Loucy (cell line): ENCODE measurements at regions not wholly inside any gene's neighbourhood (a gene's known extent, or its start where the extent isn't known, plus 50 kb on each side); places are given as distances from the start of the nearest gene placed in this dataset.

Source experiments
- H2AFZ ChIP-seq: fragments of 200-600 bp; sonication (generic); 2 replicates; pipeline ENCODE4 v1.6.0; 2016; ENCODE audit warnings: antibody characterized with exemption, mild to moderate bottlenecking, low read length, moderate library complexity
- H3F3A ChIP-seq: fragments of 200-600 bp; 2 replicates; pipeline ENCODE4 v1.6.0; 2016; ENCODE audit warnings: antibody characterized with exemption, low read depth, mild to moderate bottlenecking
- H3K27me3 ChIP-seq: fragments of 200-600 bp; sonication (generic); 2 replicates; pipeline ENCODE4 v1.6.1; 2014; ENCODE audit warnings: low read length, mild to moderate bottlenecking; ENCODE audit not compliant: insufficient read depth, poor library complexity, severe bottlenecking
- H3K36me3 ChIP-seq: fragments of 200-600 bp; sonication (generic); 2 replicates; pipeline ENCODE4 v1.6.1; 2016; ENCODE audit warnings: low read length; ENCODE audit not compliant: insufficient read depth
- H3K4me1 ChIP-seq: fragments of 200-600 bp; sonication (generic); 2 replicates; pipeline ENCODE4 v1.5.1; 2014; ENCODE audit warnings: low read length, mild to moderate bottlenecking; ENCODE audit not compliant: insufficient read depth, poor library complexity, severe bottlenecking
- H3K4me2 ChIP-seq: fragments of 200-600 bp; sonication (generic); 2 replicates; pipeline ENCODE4 v1.6.0; 2014; ENCODE audit warnings: antibody characterized with exemption, low read length, low read depth, mild to moderate bottlenecking; ENCODE audit not compliant: poor library complexity, severe bottlenecking
- H3K4me3 ChIP-seq: fragments of 200-600 bp; sonication (generic); 2 replicates; pipeline ENCODE4 v1.5.1; 2014; ENCODE audit warnings: low read length, mild to moderate bottlenecking, mixed read lengths; ENCODE audit not compliant: poor library complexity, severe bottlenecking
- H3K79me2 ChIP-seq: fragments of 200-600 bp; sonication (generic); 2 replicates; pipeline ENCODE4 v1.6.1; 2014; ENCODE audit warnings: low read length; ENCODE audit not compliant: insufficient read depth
- H3K9ac ChIP-seq: fragments of 200-600 bp; sonication (generic); 2 replicates; pipeline ENCODE4 v1.6.0; 2014; ENCODE audit warnings: mild to moderate bottlenecking, low read depth, low read length, moderate library complexity; ENCODE audit not compliant: poor library complexity, severe bottlenecking
- H3K9me2 ChIP-seq: fragments of 200-600 bp; sonication (generic); replicated peaks from 2 replicates; pipeline ENCODE4 v1.6.1; 2016; ENCODE audit warnings: low read depth, low read length, mixed read lengths
- H3K9me3 ChIP-seq: fragments of 200-600 bp; sonication (generic); 2 replicates; pipeline ENCODE4 v1.6.1; 2014; ENCODE audit warnings: mild to moderate bottlenecking, antibody characterized with exemption, low read length, low read depth; ENCODE audit not compliant: insufficient read depth
- H4K20me1 ChIP-seq: fragments of 200-600 bp; sonication (generic); 2 replicates; pipeline ENCODE4 v1.6.0; 2014; ENCODE audit warnings: antibody characterized with exemption, low read length, mild to moderate bottlenecking; ENCODE audit not compliant: insufficient read depth, poor library complexity, severe bottlenecking
- EZH2phosphoT487 ChIP-seq: fragments of 200-600 bp; IDR thresholded peaks from 2 replicates; pipeline ENCODE4 v1.6.1; 2018; ENCODE audit warnings: antibody characterized with exemption, mild to moderate bottlenecking, moderate library complexity, borderline replicate concordance
- TF ChIP-seq, protein P1 (sequence below): fragments of 200-600 bp; sonication (generic); conservative IDR thresholded peaks from 2 replicates; pipeline ENCODE4 v1.5.1; 2014; ENCODE audit warnings: mild to moderate bottlenecking, antibody characterized with exemption, low read length

DNA sequence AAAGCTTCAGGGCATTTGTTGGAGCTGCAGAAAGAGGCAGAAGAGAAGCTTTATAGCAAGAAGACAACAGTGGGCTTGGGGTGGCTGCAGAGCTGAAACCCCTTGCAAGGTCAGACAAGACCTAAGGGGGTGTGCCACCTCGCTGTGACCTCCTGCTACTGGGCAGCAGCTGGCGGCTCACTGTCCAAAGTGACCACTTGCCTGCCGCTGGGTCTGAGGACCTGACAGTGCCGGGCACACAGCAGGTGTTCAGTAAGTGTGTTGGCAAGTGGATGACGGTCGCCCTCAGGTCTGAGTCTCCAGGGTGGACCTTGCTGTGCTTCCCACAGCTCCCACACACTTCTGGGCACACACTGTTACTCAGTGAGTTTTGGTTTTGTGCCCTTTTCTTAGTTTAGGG lies 336.5 kb downstream of the C16orf95 start:
- Histone ChIP-seq H3K27me3 (no peaks in the 10 kb centered on the region), H3K79me2 (no peaks in the 10 kb centered on the region), H3K9me2 (no peaks in the 10 kb centered on the region), H2AFZ (no peak overlapping the region), H3F3A (no peaks in the 10 kb centered on the region), H3K9me3 (no peaks in the 10 kb centered on the region), H3K4me1 (peaks cover 8% of the 10 kb centered on the region), H3K4me3 (no peak overlapping the region), H4K20me1 (no peaks in the 10 kb centered on the region), H3K4me2 (no peak overlapping the region), H3K36me3 (no peaks in the 10 kb centered on the region), H3K9ac (no peak overlapping the region)
- TF ChIP-seq, protein P1, sequence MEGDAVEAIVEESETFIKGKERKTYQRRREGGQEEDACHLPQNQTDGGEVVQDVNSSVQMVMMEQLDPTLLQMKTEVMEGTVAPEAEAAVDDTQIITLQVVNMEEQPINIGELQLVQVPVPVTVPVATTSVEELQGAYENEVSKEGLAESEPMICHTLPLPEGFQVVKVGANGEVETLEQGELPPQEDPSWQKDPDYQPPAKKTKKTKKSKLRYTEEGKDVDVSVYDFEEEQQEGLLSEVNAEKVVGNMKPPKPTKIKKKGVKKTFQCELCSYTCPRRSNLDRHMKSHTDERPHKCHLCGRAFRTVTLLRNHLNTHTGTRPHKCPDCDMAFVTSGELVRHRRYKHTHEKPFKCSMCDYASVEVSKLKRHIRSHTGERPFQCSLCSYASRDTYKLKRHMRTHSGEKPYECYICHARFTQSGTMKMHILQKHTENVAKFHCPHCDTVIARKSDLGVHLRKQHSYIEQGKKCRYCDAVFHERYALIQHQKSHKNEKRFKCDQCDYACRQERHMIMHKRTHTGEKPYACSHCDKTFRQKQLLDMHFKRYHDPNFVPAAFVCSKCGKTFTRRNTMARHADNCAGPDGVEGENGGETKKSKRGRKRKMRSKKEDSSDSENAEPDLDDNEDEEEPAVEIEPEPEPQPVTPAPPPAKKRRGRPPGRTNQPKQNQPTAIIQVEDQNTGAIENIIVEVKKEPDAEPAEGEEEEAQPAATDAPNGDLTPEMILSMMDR, result no peak
- no peak for TF ChIP-seq EZH2phosphoT487

DNA sequence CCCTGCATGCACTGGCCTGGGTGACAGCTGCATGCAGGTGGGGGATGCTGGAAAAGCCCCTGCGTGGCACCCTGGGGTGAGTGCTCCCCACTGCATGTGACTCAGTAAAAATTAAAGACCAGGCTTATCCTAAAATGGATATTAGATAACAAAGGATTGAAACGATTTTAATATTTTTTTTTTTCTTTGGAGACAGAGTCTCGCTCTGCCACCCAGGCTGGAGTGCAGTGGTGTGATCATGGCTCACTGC lies 334.9 kb downstream of the C16orf95 start:
- Histone ChIP-seq H3K79me2 (no peaks in the 10 kb centered on the region), H3K27me3 (no peaks in the 10 kb centered on the region), H3K4me1 (no peaks in the 10 kb centered on the region), H3K4me2 (no peak overlapping the region), H2AFZ (no peak overlapping the region), H3K9ac (no peak overlapping the region), H3K9me3 (no peaks in the 10 kb centered on the region), H3K4me3 (no peak overlapping the region), H4K20me1 (no peaks in the 10 kb centered on the region), H3F3A (no peaks in the 10 kb centered on the region), H3K9me2 (no peaks in the 10 kb centered on the region), H3K36me3 (no peaks in the 10 kb centered on the region)
- TF ChIP-seq, protein P1, result no peak
- TF ChIP-seq EZH2phosphoT487, result no peak

DNA sequence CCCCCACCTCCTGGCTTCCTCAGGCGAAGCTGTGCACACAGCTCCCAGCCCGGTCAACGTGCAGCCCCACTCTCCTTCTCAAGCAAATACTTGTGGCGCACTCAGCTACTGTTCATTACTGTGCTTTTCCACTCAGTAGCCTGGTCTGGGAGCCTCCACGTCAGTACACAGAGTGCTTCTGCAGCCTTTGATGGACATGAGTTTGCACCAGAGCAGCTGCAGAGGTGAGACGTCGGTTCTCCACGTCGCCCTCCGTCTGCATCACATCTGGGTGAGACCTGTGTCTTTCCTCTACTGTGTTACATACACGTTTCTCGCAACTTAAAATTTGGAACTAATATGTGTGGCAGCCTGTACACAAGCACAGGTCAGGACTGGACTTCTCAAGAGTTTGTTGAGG lies 334.3 kb downstream of the C16orf95 start:
- H3F3A ChIP-seq, result peaks cover 2% of the 10 kb centered on the region; the same call in 1 of the 2 replicates
- H3K36me3 ChIP-seq, result no peaks in the 10 kb centered on the region
- H3K4me2 ChIP-seq, result no peak overlapping the region
- no peaks in the 10 kb centered on the region for H3K4me1 ChIP-seq
- H3K79me2 ChIP-seq, result no peaks in the 10 kb centered on the region
- TF ChIP-seq EZH2phosphoT487, result no peak
- TF ChIP-seq, protein P1, result no peak
- H3K9me3 ChIP-seq, result no peaks in the 10 kb centered on the region
- H4K20me1 ChIP-seq, result no peaks in the 10 kb centered on the region
- no peaks in the 10 kb centered on the region for H3K9me2 ChIP-seq
- H2AFZ ChIP-seq, result no peak overlapping the region
- H3K4me3 ChIP-seq, result no peak overlapping the region
- no peak overlapping the region for H3K9ac ChIP-seq
- H3K27me3 ChIP-seq, result no peaks in the 10 kb centered on the region
